ENCODE measurements at regions not wholly inside any gene's neighbourhood (a gene's known extent, or its start where the extent isn't known, plus 50 kb on each side); places are given as distances from the start of the nearest gene placed in this dataset.
A peak's percentile ranks its signal among the peaks of the same experiment; 100 is the strongest.

GRCh38 chr14:45673420-45673819, 420.4 kb upstream of the MIS18BP1 start:
- H3K4me1 ChIP-seq (ENCODE audit: control insufficient read depth, extremely low read depth, insufficient read depth, low read length), result no peaks in the 10 kb centered on the region
- H3K9me1 ChIP-seq (ENCODE audit: control insufficient read depth, extremely low read depth, insufficient read depth, low read length), result no peaks in the 10 kb centered on the region
- H3K27ac ChIP-seq (ENCODE audit: control insufficient read depth, insufficient read depth, low read length), result no peak overlapping the region
- dilution Hi-C loops (cut with MboI; ENCODE audit: extremely low pct_ligation_motif_present, low sequenced_read_pairs), result no loop called here
- no peak overlapping the region for H2AFZ ChIP-seq (ENCODE audit: control insufficient read depth, low read length)
- no peaks in the 10 kb centered on the region for H3K27me3 ChIP-seq (ENCODE audit: control insufficient read depth, extremely low read depth, insufficient read depth, low read length)
- H3K9ac ChIP-seq (ENCODE audit: control insufficient read depth, extremely low read depth, insufficient read depth, low read length), result no peak overlapping the region
- no peak for DNase-seq (ENCODE audit: low read depth, low spot score)
- TF ChIP-seq CTCF (optimal IDR thresholded peaks at IDR 0.05 in 1 of 3, IDR thresholded peaks at IDR 0.05 in 1 of 3, conservative IDR thresholded peaks at IDR 0.05 in 1 of 3; ENCODE audit: extremely low read depth in 1 of 3, insufficient read depth in 2 of 3, low read length in 3 of 3), result no peak
- TF ChIP-seq EZH2 (IDR thresholded peaks at IDR 0.05; ENCODE audit: low read length), result no peak
- no peak overlapping the region for H3K4me2 ChIP-seq (ENCODE audit: control insufficient read depth, extremely low read depth, insufficient read depth, low read depth, low read length)
- no peak for FAIRE-seq
- no peaks in the 10 kb centered on the region for H3K36me3 ChIP-seq (ENCODE audit: control insufficient read depth in 2 of 2, extremely low read depth in 1 of 2, insufficient read depth in 2 of 2, low read length in 2 of 2)
- H3K4me3 ChIP-seq (ENCODE audit: control insufficient read depth in 2 of 3, extremely low read depth in 1 of 3, insufficient read depth in 2 of 3, low read depth in 1 of 3, low read length in 3 of 3), result no peak overlapping the region
- no peaks in the 10 kb centered on the region for H3K9me3 ChIP-seq (ENCODE audit: control insufficient read depth, low read depth, low read length)
- no peaks in the 10 kb centered on the region for H4K20me1 ChIP-seq (ENCODE audit: control insufficient read depth, extremely low read depth, insufficient read depth, low read length)
- H3K79me2 ChIP-seq (ENCODE audit: control insufficient read depth, insufficient read depth, low read length), result no peaks in the 10 kb centered on the region

GRCh38 chr14:45664668-45665356, 411.8 kb upstream of the MIS18BP1 start:
- H3K9ac ChIP-seq (ENCODE audit: control insufficient read depth, extremely low read depth, insufficient read depth, low read length), result no peak overlapping the region
- no peaks in the 10 kb centered on the region for H3K9me3 ChIP-seq (ENCODE audit: control insufficient read depth, low read depth, low read length)
- no peak overlapping the region for H2AFZ ChIP-seq (ENCODE audit: control insufficient read depth, low read length)
- H4K20me1 ChIP-seq (ENCODE audit: control insufficient read depth, extremely low read depth, insufficient read depth, low read length), result no peaks in the 10 kb centered on the region
- TF ChIP-seq EZH2 (IDR thresholded peaks at IDR 0.05; ENCODE audit: low read length) (no peak), CTCF (optimal IDR thresholded peaks at IDR 0.05 in 1 of 3, IDR thresholded peaks at IDR 0.05 in 1 of 3, conservative IDR thresholded peaks at IDR 0.05 in 1 of 3; ENCODE audit: extremely low read depth in 1 of 3, insufficient read depth in 2 of 3, low read length in 3 of 3) (peak in 2 of 3 experiments; percentile 41 to 49)
- H3K27me3 ChIP-seq (ENCODE audit: control insufficient read depth, extremely low read depth, insufficient read depth, low read length), result no peaks in the 10 kb centered on the region
- FAIRE-seq (no peak), DNase-seq (ENCODE audit: low read depth, low spot score) (peak; percentile 1)
- no peaks in the 10 kb centered on the region for H3K79me2 ChIP-seq (ENCODE audit: control insufficient read depth, insufficient read depth, low read length)
- dilution Hi-C loops (cut with MboI; ENCODE audit: extremely low pct_ligation_motif_present, low sequenced_read_pairs), result no loop called here
- H3K27ac ChIP-seq (ENCODE audit: control insufficient read depth, insufficient read depth, low read length), result no peak overlapping the region
- no peaks in the 10 kb centered on the region for H3K9me1 ChIP-seq (ENCODE audit: control insufficient read depth, extremely low read depth, insufficient read depth, low read length)
- H3K4me1 ChIP-seq (ENCODE audit: control insufficient read depth, extremely low read depth, insufficient read depth, low read length), result no peaks in the 10 kb centered on the region
- no peak overlapping the region for H3K4me3 ChIP-seq (ENCODE audit: control insufficient read depth in 2 of 3, extremely low read depth in 1 of 3, insufficient read depth in 2 of 3, low read depth in 1 of 3, low read length in 3 of 3)
- H3K36me3 ChIP-seq (ENCODE audit: control insufficient read depth in 2 of 2, extremely low read depth in 1 of 2, insufficient read depth in 2 of 2, low read length in 2 of 2), result no peaks in the 10 kb centered on the region
- no peak overlapping the region for H3K4me2 ChIP-seq (ENCODE audit: control insufficient read depth, extremely low read depth, insufficient read depth, low read depth, low read length)
